ENCODE measurements at regions not wholly inside any gene's neighbourhood (a gene's known extent, or its start where the extent isn't known, plus 50 kb on each side); places are given as distances from the start of the nearest gene placed in this dataset.

GRCh38 chr6:167710363-167710920 lies 116.3 kb upstream of the AFDN start:
- no peaks in the 10 kb centered on the region for H3K36me3 ChIP-seq (ENCODE audit: control insufficient read depth, insufficient read depth, low read length)
- no peaks in the 10 kb centered on the region for H3K9me3 ChIP-seq (ENCODE audit: control insufficient read depth, low read length)
- no peaks in the 10 kb centered on the region for H3K27me3 ChIP-seq (ENCODE audit: control insufficient read depth, insufficient read depth, low read length)
- no peak overlapping the region for H3K27ac ChIP-seq
- H3K4me2 ChIP-seq (ENCODE audit: low read length) = no peak overlapping the region
- H3K4me1 ChIP-seq = no peaks in the 10 kb centered on the region
- H3K9ac ChIP-seq = no peak overlapping the region
- H3K79me2 ChIP-seq = no peaks in the 10 kb centered on the region
- no peak for TF ChIP-seq CTCF (IDR thresholded peaks at IDR 0.05)
- H2AFZ ChIP-seq = no peak overlapping the region
- no peak overlapping the region for H3K4me3 ChIP-seq (ENCODE audit: low read depth, low read length)

- no peak overlapping the region for H2AFZ ChIP-seq
- no peak overlapping the region for H3K27ac ChIP-seq
- no peaks in the 10 kb centered on the region for H3K9me3 ChIP-seq (ENCODE audit: control insufficient read depth, low read length)
- H3K4me3 ChIP-seq (ENCODE audit: low read depth, low read length) = no peak overlapping the region
- no peaks in the 10 kb centered on the region for H3K27me3 ChIP-seq (ENCODE audit: control insufficient read depth, insufficient read depth, low read length)
- no peak for TF ChIP-seq CTCF (IDR thresholded peaks at IDR 0.05)
- no peaks in the 10 kb centered on the region for H3K79me2 ChIP-seq
- H3K9ac ChIP-seq = no peak overlapping the region
- no peak overlapping the region for H3K4me2 ChIP-seq (ENCODE audit: low read length)
- no peaks in the 10 kb centered on the region for H3K4me1 ChIP-seq
- no peaks in the 10 kb centered on the region for H3K36me3 ChIP-seq (ENCODE audit: control insufficient read depth, insufficient read depth, low read length)
These were observed 115.5 kb upstream of the AFDN start for GRCh38 chr6:167711211-167711610.

- H3K27ac ChIP-seq = no peak overlapping the region
These were observed 114.7 kb upstream of the AFDN start for GRCh38 chr6:167711768-167712730.

GRCh38 chr6:167712731-167713475 lies 113.8 kb upstream of the AFDN start:
- no peak for TF ChIP-seq CTCF (IDR thresholded peaks at IDR 0.05)
- H3K4me1 ChIP-seq = no peaks in the 10 kb centered on the region
- no peak overlapping the region for H3K27ac ChIP-seq
- H3K4me2 ChIP-seq (ENCODE audit: low read length) = no peak overlapping the region
- no peaks in the 10 kb centered on the region for H3K27me3 ChIP-seq (ENCODE audit: control insufficient read depth, insufficient read depth, low read length)
- no peaks in the 10 kb centered on the region for H3K9me3 ChIP-seq (ENCODE audit: control insufficient read depth, low read length)
- no peak overlapping the region for H3K9ac ChIP-seq
- no peak overlapping the region for H3K4me3 ChIP-seq (ENCODE audit: low read depth, low read length)
- H2AFZ ChIP-seq = no peak overlapping the region
- H3K79me2 ChIP-seq = no peaks in the 10 kb centered on the region
- H3K36me3 ChIP-seq (ENCODE audit: control insufficient read depth, insufficient read depth, low read length) = no peaks in the 10 kb centered on the region

More at GRCh38 chr6:167711768-167712730, 114.7 kb upstream of the AFDN start:
- Histone ChIP-seq H3K79me2 (no peaks in the 10 kb centered on the region), H3K4me1 (no peaks in the 10 kb centered on the region), H3K4me2 (ENCODE audit: low read length) (no peak overlapping the region), H3K27me3 (ENCODE audit: control insufficient read depth, insufficient read depth, low read length) (no peaks in the 10 kb centered on the region), H3K9ac (no peak overlapping the region), H3K36me3 (ENCODE audit: control insufficient read depth, insufficient read depth, low read length) (no peaks in the 10 kb centered on the region), H3K9me3 (ENCODE audit: control insufficient read depth, low read length) (no peaks in the 10 kb centered on the region), H2AFZ (no peak overlapping the region), H3K4me3 (ENCODE audit: low read depth, low read length) (no peak overlapping the region)
- no peak for TF ChIP-seq CTCF (IDR thresholded peaks at IDR 0.05)
